Transverse colon (tissue), 4 donors: ENCODE measurements at regions not wholly inside any gene's neighbourhood (a gene's known extent, or its start where the extent isn't known, plus 50 kb on each side); places are given as distances from the start of the nearest gene placed in this dataset.

Experiments used
- CTCF ChIP-seq, 5 experiments: fragments of 200-600 bp in 3 of 5; fragments of 450-650 bp in 2 of 5; sonication (generic) in 3 of 5; IDR thresholded peaks; 1 replicate in 2 of 5; 2 replicates in 3 of 5; pipeline ENCODE4 v1.5.1; 2016 to 2017; ENCODE audit warnings: antibody characterized with exemption in 5 of 5, inconsistent platforms in 3 of 5, mild to moderate bottlenecking in 2 of 5, moderate library complexity in 1 of 5
- POLR2AphosphoS5 ChIP-seq, 3 donors: sonication (generic); formaldehyde crosslinking; IDR thresholded peaks; one replicate each; pipeline ENCODE4 v1.6.1; 2016; ENCODE audit warnings: antibody characterized with exemption in 3 of 3

- no peak for TF ChIP-seq CTCF (IDR thresholded peaks at IDR 0.05)
- no peak for TF ChIP-seq POLR2AphosphoS5 (IDR thresholded peaks at IDR 0.05)
Measured at GRCh38 chr5:116898917-116899316, 324.3 kb upstream of the SEMA6A start.
